ENCODE measurements at regions not wholly inside any gene's neighbourhood (a gene's known extent, or its start where the extent isn't known, plus 50 kb on each side); places are given as distances from the start of the nearest gene placed in this dataset.

- Histone ChIP-seq H3K4me1 (no peaks in the 10 kb centered on the region), H3K36me3 (peaks cover 0 to 19% (median 5%) of the 10 kb centered on the region in 9 donors), H3K27me3 (no peaks in the 10 kb centered on the region), H3K9me3 (peaks cover 0 to 22% (median 9%) of the 10 kb centered on the region in 12 donors), H3K4me3 (no peak overlapping the region), H3K27ac (no peak overlapping the region)
- intact Hi-C loops (cut with DNase I): loop anchor here in 1 of 10 donors (10.0 kb wide), 1 partner anchor 65 kb away; no protein-coding TSS in a partner anchor
- DNase-seq (no peak), ATAC-seq (no peak)
- TF ChIP-seq POLR2A (IDR thresholded peaks at IDR 0.05) (no peak), CTCF (IDR thresholded peaks at IDR 0.05) (no peak)
- 95 to 98% (median 97%) methylated on average over 10 of the region's 10 CpGs for WGBS, 4 donors
These were observed 50.6 kb upstream of the ZC3HAV1 start for GRCh38 chr7:139159900-139160675.

GRCh38 chr7:139168479-139168878 lies 59.0 kb upstream of the ZC3HAV1 start:
- intact Hi-C loops (cut with DNase I): loop anchor here in 1 of 10 donors (10.0 kb wide), 1 partner anchor 56 kb away; no protein-coding TSS in a partner anchor
- TF ChIP-seq CTCF (IDR thresholded peaks at IDR 0.05): no peak
- TF ChIP-seq POLR2A (IDR thresholded peaks at IDR 0.05): no peak
- ATAC-seq (no peak), DNase-seq (no peak)
- Histone ChIP-seq H3K27ac (no peak overlapping the region), H3K36me3 (peaks cover 0 to 5% (median 0%) of the 10 kb centered on the region in 9 donors), H3K4me3 (no peak overlapping the region), H3K9me3 (peaks cover 0 to 12% (median 0%) of the 10 kb centered on the region in 12 donors), H3K27me3 (no peaks in the 10 kb centered on the region), H3K4me1 (no peaks in the 10 kb centered on the region)
- 71 to 83% (median 82%) methylated on average over 3 of the region's 3 CpGs for WGBS, 4 donors

GRCh38 chr7:139169816-139170215 lies 60.3 kb upstream of the ZC3HAV1 start:
- H3K9me3 ChIP-seq: peaks cover 0 to 12% (median 0%) of the 10 kb centered on the region in 12 donors
- WGBS, 4 donors: 96 to 100% (median 98%) methylated on average over 2 of the region's 2 CpGs
- H3K36me3 ChIP-seq: peaks cover 0 to 5% (median 0%) of the 10 kb centered on the region in 9 donors
- intact Hi-C loops (cut with DNase I): loop anchor here in 1 of 10 donors (10.0 kb wide), 1 partner anchor 55 kb away; no protein-coding TSS in a partner anchor
- TF ChIP-seq POLR2A (IDR thresholded peaks at IDR 0.05) (no peak), CTCF (IDR thresholded peaks at IDR 0.05) (no peak)
- no peaks in the 10 kb centered on the region for H3K4me1 ChIP-seq
- H3K4me3 ChIP-seq: no peak overlapping the region
- no peak overlapping the region for H3K27ac ChIP-seq
- no peak for ATAC-seq
- H3K27me3 ChIP-seq: no peaks in the 10 kb centered on the region
- no peak for DNase-seq

- TF ChIP-seq CTCF (IDR thresholded peaks at IDR 0.05) (no peak), POLR2A (IDR thresholded peaks at IDR 0.05) (no peak)
- 93 to 97% (median 94%) methylated on average over 7 of the region's 7 CpGs for WGBS, 4 donors
- intact Hi-C loops (cut with DNase I): no loop called here
- H3K36me3 ChIP-seq: peaks cover 0 to 5% (median 0%) of the 10 kb centered on the region in 9 donors
- ATAC-seq (no peak), DNase-seq (no peak)
- peaks cover 0 to 12% (median 0%) of the 10 kb centered on the region in 12 donors for H3K9me3 ChIP-seq
- H3K4me3 ChIP-seq: no peak overlapping the region
- H3K4me1 ChIP-seq: no peaks in the 10 kb centered on the region
- H3K27me3 ChIP-seq: no peaks in the 10 kb centered on the region
- no peak overlapping the region for H3K27ac ChIP-seq
These were observed 58.3 kb upstream of the UBN2 start for GRCh38 chr7:139172775-139173174.

Measured in heart left ventricle (tissue), 16 donors.